GM12878 (cell line): ENCODE measurements at regions not wholly inside any gene's neighbourhood (a gene's known extent, or its start where the extent isn't known, plus 50 kb on each side); places are given as distances from the start of the nearest gene placed in this dataset.
A peak's percentile ranks its signal among the peaks of the same experiment; 100 is the strongest.

Experiments
- ATAC-seq: fragments of 200-7000 bp; cut with Tn5 transposase; 3 replicates; pipeline ENCODE4 v1.9.1; 2020; ENCODE audit warnings: mild to moderate bottlenecking, moderate library complexity
- BruUV-seq: library from RNA; stranded (reverse); fragments of 400-500 nt; replicated peaks from 2 replicates; lab custom pipeline; 2021; lab: Mats Ljungman, UMichigan
- CTCF ChIA-PET: fragments of 300-600 bp; sonication (Branson Sonifier 250); formaldehyde crosslinking; extraction: SDS; loops from one replicate; lab custom pipeline; 2021; ENCODE audit warnings: inconsistent platforms; lab: Yijun Ruan, JAX
- POLR2A ChIA-PET: fragments of 350-600 bp; formaldehyde crosslinking; extraction: SDS; loops from one replicate; lab custom pipeline; 2021; ENCODE audit warnings: inconsistent platforms; lab: Charles Lee
- RAD21 ChIA-PET: fragments of 300-600 bp; sonication (Branson Sonifier 250); formaldehyde crosslinking; loops from one replicate; lab custom pipeline; 2023; ENCODE audit warnings: antibody characterized with exemption; ENCODE audit not compliant: unreplicated experiment; lab: Charles Lee
- SMC1A ChIA-PET: fragments of 300-600 bp; sonication (Branson Sonifier 250); formaldehyde crosslinking; loops from one replicate; lab custom pipeline; 2023; ENCODE audit not compliant: unreplicated experiment, uncharacterized antibody; lab: Charles Lee
- DNase-seq: peaks from one replicate; pipeline ENCODE4 v3.0.0-alpha.2; 2011; ENCODE audit warnings: low read depth, low spot score
- FAIRE-seq: peaks from 3 replicates; lab custom pipeline; 2011; peaks lifted over from hg19 to GRCh38; lab: Jason Lieb, UNC
- H2AFZ ChIP-seq: 2 replicates; pipeline ENCODE4 v1.6.0; 2011; ENCODE audit warnings: low read depth, low read length, control low read depth; ENCODE audit not compliant: control insufficient read depth
- H3K27ac ChIP-seq: 2 replicates; pipeline ENCODE4 v1.5.1; 2011; ENCODE audit warnings: control low read depth; ENCODE audit not compliant: control insufficient read depth, insufficient read depth
- H3K27me3 ChIP-seq, 2 experiments: replicated peaks in 1 of 2; 2 replicates each; pipeline versions ENCODE4 v1.6.0 to v1.6.1; 2011; ENCODE audit warnings: low read length in 1 of 2; ENCODE audit not compliant: control insufficient read depth in 2 of 2, insufficient read depth in 2 of 2
- H3K36me3 ChIP-seq, 2 experiments: 2 replicates each; pipeline ENCODE4 v1.5.1; 2011; ENCODE audit warnings: low read length in 1 of 2; ENCODE audit not compliant: control insufficient read depth in 2 of 2, insufficient read depth in 2 of 2
- H3K4me1 ChIP-seq: 2 replicates; pipeline ENCODE4 v1.6.1; 2011; ENCODE audit warnings: mild to moderate bottlenecking, low read length, moderate library complexity, mixed read lengths; ENCODE audit not compliant: control insufficient read depth, insufficient read depth
- H3K4me2 ChIP-seq: 2 replicates; pipeline ENCODE4 v1.6.0; 2011; ENCODE audit warnings: control low read depth; ENCODE audit not compliant: control insufficient read depth, insufficient read depth
- H3K4me3 ChIP-seq: fragments of 200-600 bp; sonication (generic); 2 replicates; pipeline ENCODE4 v1.5.1; 2016
- H3K79me2 ChIP-seq: 2 replicates; pipeline ENCODE4 v1.6.0; 2011; ENCODE audit warnings: low read length; ENCODE audit not compliant: control insufficient read depth, insufficient read depth
- H3K9ac ChIP-seq: 2 replicates; pipeline ENCODE4 v1.8.0; 2011; ENCODE audit warnings: low read length, control low read depth, mixed read lengths; ENCODE audit not compliant: control insufficient read depth, insufficient read depth
- H3K9me3 ChIP-seq: replicated peaks from 3 replicates; pipeline ENCODE4 v1.5.1; 2011; ENCODE audit warnings: mild to moderate bottlenecking, low read length; ENCODE audit not compliant: control insufficient read depth, insufficient read depth
- H4K20me1 ChIP-seq: 2 replicates; pipeline ENCODE4 v1.6.0; 2011; ENCODE audit not compliant: control insufficient read depth, insufficient read depth
- CBX5 ChIP-seq: sonication (generic); IDR thresholded peaks from 2 replicates; pipeline ENCODE4 v1.6.1; 2016; ENCODE audit warnings: low read depth, moderate library complexity, mild to moderate bottlenecking, inconsistent platforms
- CTCF ChIP-seq, 3 experiments: IDR thresholded peaks in 2 of 3; conservative IDR thresholded peaks in 1 of 3; 2 replicates each; pipeline ENCODE4 v1.5.1; 2011; ENCODE audit warnings: low read depth in 3 of 3, low read length in 3 of 3, mild to moderate bottlenecking in 3 of 3, control low read depth in 2 of 3, moderate library complexity in 2 of 3, inconsistent platforms in 1 of 3, mixed read lengths in 1 of 3; ENCODE audit not compliant: control insufficient read depth in 2 of 3, insufficient read depth in 1 of 3; ENCODE audit errors: extremely low read depth in 1 of 3
- JUND ChIP-seq: IDR thresholded peaks from 2 replicates; pipeline ENCODE4 v1.6.1; 2012; ENCODE audit warnings: low read depth, mild to moderate bottlenecking, low read length, improper control_type of control experiment, moderate library complexity
- MEF2B ChIP-seq: fragments of 450-650 bp; IDR thresholded peaks from 2 replicates; pipeline ENCODE4 v1.6.1; 2018; ENCODE audit warnings: mild to moderate bottlenecking, moderate library complexity; ENCODE audit not compliant: partially characterized antibody, poor library complexity, severe bottlenecking
- SKIL ChIP-seq: fragments of 450-650 bp; IDR thresholded peaks from 2 replicates; pipeline ENCODE4 v1.6.1; 2017; ENCODE audit warnings: mild to moderate bottlenecking, low read depth, inconsistent platforms; ENCODE audit not compliant: poor library complexity, severe bottlenecking
- SPI1 ChIP-seq: IDR thresholded peaks from 2 replicates; pipeline ENCODE4 v1.6.1; 2011; ENCODE audit warnings: low read depth, mild to moderate bottlenecking, low read length, moderate library complexity, borderline replicate concordance; ENCODE audit not compliant: insufficient read depth
- SREBF1 ChIP-seq: IDR thresholded peaks from 2 replicates; pipeline ENCODE4 v1.6.1; 2012; ENCODE audit warnings: mild to moderate bottlenecking, low read length
- ZBTB33 ChIP-seq: fragments of 450-650 bp; IDR thresholded peaks from 2 replicates; pipeline ENCODE4 v1.6.1; 2017; ENCODE audit warnings: mild to moderate bottlenecking
- ZBTB40 ChIP-seq: fragments of 450-650 bp; IDR thresholded peaks from 2 replicates; pipeline ENCODE4 v1.6.1; 2016; ENCODE audit warnings: mild to moderate bottlenecking, moderate library complexity, borderline replicate concordance
- WGBS: methylation state at CpG from one replicate; pipeline ENCODE4 v1.1.6; 2016; ENCODE audit warnings: low lambda C conversion rate; ENCODE audit not compliant: insufficient replicate concordance, insufficient coverage; ENCODE audit errors: missing lambda C conversion rate; 5-methylcytosine and 5-hydroxymethylcytosine counted together
- in situ Hi-C: fragments of 300-500 bp; cut with MboI; formaldehyde crosslinking; loops from 9 replicates; pipeline ENCODE4 v1.14.3; 2018; ENCODE audit warnings: mixed read lengths
- intact Hi-C: fragments of 100-400 bp; cut with micrococcal nuclease; formaldehyde crosslinking; loops from one replicate; pipeline ENCODE4 v1.14.2; 2022; ENCODE audit not compliant: unreplicated experiment

- TF ChIP-seq MEF2B (no peak), SPI1 (no peak), JUND (no peak)
- TF ChIP-seq, all 136 proteins: peak for 0
Measured at GRCh38 chr2:57902578-57902977, 144.0 kb upstream of the VRK2 start (continued).

GRCh38 chr2:57906152-57906732 lies 140.4 kb upstream of the VRK2 start:
- CTCF ChIA-PET: interaction anchor here (0.6 to 6.0 kb wide), 60 partner anchors 9 to 1119 kb away, joined by 3 to 46 read pairs (median 4); partner anchors contain the start of gene VRK2
- Histone ChIP-seq H3K4me2 (no peak overlapping the region), H3K79me2 (no peaks in the 10 kb centered on the region), H3K27me3 (no peaks in the 10 kb centered on the region), H3K9me3 (peaks cover 12% of the 10 kb centered on the region), H3K9ac (no peak overlapping the region), H3K27ac (no peak overlapping the region), H3K36me3 (no peaks in the 10 kb centered on the region), H3K4me3 (no peak overlapping the region), H3K4me1 (peaks cover 11% of the 10 kb centered on the region; the same call in 1 of the 2 replicates), H4K20me1 (no peaks in the 10 kb centered on the region), H2AFZ (no peak overlapping the region)
- BruUV-seq: no TSS peak
- DNase-seq (no peak), FAIRE-seq (peak; percentile 71), ATAC-seq (peak; percentile 78)
- in situ Hi-C loops: loop anchor here (5.0 kb wide), 3 partner anchors 336 to 541 kb away; partner anchors contain the start of gene FANCL
- SMC1A ChIA-PET: interaction anchor here (0.5 to 10.9 kb wide), 56 partner anchors 11 to 1119 kb away, joined by 3 to 159 read pairs (median 4); partner anchors contain the start of gene VRK2
- RAD21 ChIA-PET: interaction anchor here (0.6 to 6.4 kb wide), 42 partner anchors 9 to 665 kb away, joined by 3 to 74 read pairs (median 3); partner anchors contain the start of genes FANCL and VRK2
- WGBS: 22% methylated on average over 5 of the region's 5 CpGs
- POLR2A ChIA-PET: interaction anchor here (0.9 to 1.4 kb wide), 5 partner anchors 11 to 140 kb away, joined by 3 to 4 read pairs (median 3); partner anchors contain the start of gene VRK2
- intact Hi-C loops: loop anchor here (1.0 to 10.0 kb wide), 10 partner anchors 146 to 966 kb away; no protein-coding TSS in a partner anchor
- TF ChIP-seq ZBTB40 (no peak), CBX5 (peak; percentile 73; the same call in 1 of the 2 replicates), ZBTB33 (no peak), SKIL (peak; percentile 73), SREBF1 (no peak), CTCF (IDR thresholded peaks at IDR 0.05 in 2 of 3, conservative IDR thresholded peaks at IDR 0.05 in 1 of 3; ENCODE audit: control insufficient read depth in 2 of 3, extremely low read depth in 1 of 3, insufficient read depth in 1 of 3, low read depth in 3 of 3, low read length in 3 of 3) (peak; percentile 86 to 90 (median 89); a peak in 5 of 6 replicates)
